SU-DHL-6 (cell line): ENCODE measurements at regions not wholly inside any gene's neighbourhood (a gene's known extent, or its start where the extent isn't known, plus 50 kb on each side); places are given as distances from the start of the nearest gene placed in this dataset.
"Not testable (repeated sequence)": the region's sequence is repeated elsewhere in the genome, so short reads cannot be mapped to it uniquely, and the experiment has no call there.

ENCODE experiments used
- H2AFZ ChIP-seq: fragments of 200-600 bp; sonication (generic); 2 replicates; pipeline ENCODE4 v1.6.1; 2014; ENCODE audit warnings: low read depth, mild to moderate bottlenecking, moderate library complexity, mixed read lengths, antibody characterized with exemption, low read length; ENCODE audit not compliant: severe bottlenecking
- H3F3A ChIP-seq: fragments of 200-600 bp; shearing (Covaris generic); 2 replicates; pipeline ENCODE4 v1.6.0; 2016; ENCODE audit warnings: antibody characterized with exemption, mild to moderate bottlenecking; ENCODE audit not compliant: insufficient read depth
- H3K27ac ChIP-seq: fragments of 200-600 bp; sonication (generic); 2 replicates; pipeline ENCODE4 v1.5.1; 2016; ENCODE audit warnings: low read depth, mild to moderate bottlenecking, low read length, moderate library complexity, mixed read lengths
- H3K27me3 ChIP-seq: fragments of 200-600 bp; sonication (generic), shearing (Covaris generic); 2 replicates; pipeline ENCODE4 v1.6.0; 2014; ENCODE audit warnings: mild to moderate bottlenecking, low read length
- H3K36me3 ChIP-seq: fragments of 200-600 bp; sonication (generic); 2 replicates; pipeline ENCODE4 v1.6.1; 2014; ENCODE audit warnings: mild to moderate bottlenecking, low read length, mixed read lengths
- H3K4me2 ChIP-seq: fragments of 300-600, 200-600 bp; shearing (Covaris generic), sonication (generic); 2 replicates; pipeline ENCODE4 v1.6.0; 2014; ENCODE audit warnings: low read length, low read depth, mild to moderate bottlenecking; ENCODE audit not compliant: poor library complexity, severe bottlenecking
- H3K4me3 ChIP-seq: fragments of 200-600 bp; sonication (generic); 2 replicates; pipeline ENCODE4 v1.5.1; 2014; ENCODE audit warnings: antibody characterized with exemption, low read length, mild to moderate bottlenecking, mixed read lengths; ENCODE audit not compliant: insufficient read depth, poor library complexity, severe bottlenecking
- H3K79me2 ChIP-seq: fragments of 200-600 bp; sonication (generic); 2 replicates; pipeline ENCODE4 v1.6.1; 2014; ENCODE audit warnings: mild to moderate bottlenecking, low read length, moderate library complexity; ENCODE audit not compliant: insufficient read depth
- H3K9ac ChIP-seq: fragments of 200-600 bp; sonication (generic); 2 replicates; pipeline ENCODE4 v1.7.0; 2014; ENCODE audit warnings: mild to moderate bottlenecking, low read length
- H3K9me2 ChIP-seq: fragments of 200-600 bp; sonication (generic); replicated peaks from 2 replicates; pipeline ENCODE4 v1.6.1; 2014; ENCODE audit warnings: low read length; ENCODE audit not compliant: insufficient read depth
- H3K9me3 ChIP-seq: fragments of 200-600 bp; sonication (generic); 2 replicates; pipeline ENCODE4 v1.6.1; 2014; ENCODE audit warnings: low read length, mixed read lengths; ENCODE audit not compliant: insufficient read depth
- H4K20me1 ChIP-seq: fragments of 200-600 bp; sonication (generic); 2 replicates; pipeline ENCODE4 v1.6.1; 2014; ENCODE audit warnings: low read depth, mild to moderate bottlenecking, antibody characterized with exemption, low read length, moderate library complexity, mixed read lengths
- CTCF ChIP-seq: fragments of 200-600 bp; sonication (generic); IDR thresholded peaks from one replicate; pipeline ENCODE4 v1.5.1; 2017; ENCODE audit warnings: antibody characterized with exemption, mild to moderate bottlenecking, low read length, moderate library complexity; ENCODE audit not compliant: insufficient read depth, poor library complexity, severe bottlenecking
- EZH2phosphoT487 ChIP-seq: fragments of 200-600 bp; sonication (generic), shearing (Covaris generic); conservative IDR thresholded peaks from 2 replicates; pipeline ENCODE4 v1.6.1; 2018; ENCODE audit warnings: mild to moderate bottlenecking, antibody characterized with exemption, low read length, moderate library complexity, mixed read lengths

DNA sequence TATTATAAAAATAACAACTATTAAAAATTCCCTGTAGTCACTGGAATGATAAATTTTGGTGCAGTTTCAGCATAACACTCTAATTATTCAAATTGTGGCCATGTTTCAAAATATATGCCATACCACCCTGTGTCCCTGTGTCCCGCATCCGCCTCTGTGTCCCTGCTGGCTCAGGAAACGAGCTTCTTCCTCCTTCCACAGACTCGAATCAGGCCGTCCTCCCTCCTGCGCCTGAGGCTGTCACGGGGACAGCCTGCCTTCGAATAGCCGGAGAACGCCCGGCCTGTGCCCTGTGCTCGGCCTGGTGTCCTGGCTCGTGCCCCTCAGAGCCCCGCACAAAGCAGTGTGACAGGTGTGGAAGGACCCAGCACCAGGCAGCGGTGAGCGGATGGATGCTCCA, 55.1 kb upstream of the GPR39 start:
- H3K9me2 ChIP-seq, H3K79me2 ChIP-seq, H3K4me2 ChIP-seq, H3K27ac ChIP-seq, H3F3A ChIP-seq, H3K4me3 ChIP-seq, H3K9ac ChIP-seq, H2AFZ ChIP-seq, H3K9me3 ChIP-seq, H3K36me3 ChIP-seq, H4K20me1 ChIP-seq, H3K27me3 ChIP-seq: not testable (repeated sequence)

DNA sequence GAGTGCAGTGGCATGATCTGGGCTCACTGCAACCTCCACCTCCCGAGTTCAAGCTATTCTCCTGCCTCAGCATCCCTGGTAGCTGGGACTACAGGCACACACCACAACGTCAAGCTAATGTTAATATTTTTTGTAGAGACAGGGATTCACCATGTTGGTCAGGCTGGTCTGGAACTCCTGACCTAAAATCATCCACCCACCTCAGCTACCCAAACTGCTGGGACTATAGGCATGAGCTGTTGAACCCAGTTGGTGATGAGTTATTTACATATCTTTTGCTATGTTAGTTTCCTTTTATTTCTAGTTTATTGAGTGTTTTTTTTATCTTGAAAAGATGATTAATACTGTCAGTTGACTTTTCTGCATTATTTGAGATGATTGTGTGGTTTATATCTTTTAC, 53.3 kb upstream of the GPR39 start:
- not testable (repeated sequence) for H3K79me2 ChIP-seq, H3F3A ChIP-seq, H3K9ac ChIP-seq, H3K4me2 ChIP-seq, H3K4me3 ChIP-seq, H3K9me2 ChIP-seq, H3K9me3 ChIP-seq, H3K27ac ChIP-seq, H3K27me3 ChIP-seq, H3K36me3 ChIP-seq, H2AFZ ChIP-seq, H4K20me1 ChIP-seq

DNA sequence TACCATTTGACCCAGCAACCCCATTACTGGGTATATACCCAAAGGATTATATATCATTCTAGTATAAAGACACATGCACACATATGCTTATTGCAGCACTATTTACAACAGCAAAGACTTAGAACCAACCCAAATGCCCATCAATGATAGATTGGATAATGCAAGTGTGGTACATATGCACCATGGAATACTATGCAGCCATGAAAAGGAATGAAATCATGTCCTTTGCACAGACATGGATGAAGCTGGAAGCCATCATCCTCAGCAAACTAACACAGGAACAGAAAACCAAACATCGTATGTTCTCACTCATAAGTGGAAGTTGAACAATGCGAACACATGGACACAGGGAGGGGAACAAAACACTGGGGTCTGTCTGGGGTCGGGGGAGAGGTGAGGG, 50.6 kb upstream of the GPR39 start:
- H3K27ac ChIP-seq, H3K9me3 ChIP-seq, H3K4me3 ChIP-seq, H2AFZ ChIP-seq, H3K79me2 ChIP-seq, H3K27me3 ChIP-seq, H4K20me1 ChIP-seq, H3K36me3 ChIP-seq, H3K9me2 ChIP-seq, H3K4me2 ChIP-seq, H3K9ac ChIP-seq, H3F3A ChIP-seq: not testable (repeated sequence)

- Histone ChIP-seq H3K79me2 (no peaks in the 10 kb centered on the region), H3K36me3 (no peaks in the 10 kb centered on the region), H3K4me3 (no peak overlapping the region), H3K9ac (no peak overlapping the region), H3K9me2 (no peaks in the 10 kb centered on the region), H3K27me3 (no peaks in the 10 kb centered on the region), H4K20me1 (no peaks in the 10 kb centered on the region), H3K27ac (no peak overlapping the region), H2AFZ (no peak overlapping the region), H3F3A (no peaks in the 10 kb centered on the region), H3K4me2 (no peak overlapping the region), H3K9me3 (peaks cover 4% of the 10 kb centered on the region; the same call in 1 of the 2 replicates)
- TF ChIP-seq EZH2phosphoT487 (no peak), CTCF (no peak)
Observed at GRCh38 chr2:132366421-132367180, 50.0 kb upstream of the GPR39 start.
